ENCODE measurements at regions not wholly inside any gene's neighbourhood (a gene's known extent, or its start where the extent isn't known, plus 50 kb on each side); places are given as distances from the start of the nearest gene placed in this dataset.

DNA sequence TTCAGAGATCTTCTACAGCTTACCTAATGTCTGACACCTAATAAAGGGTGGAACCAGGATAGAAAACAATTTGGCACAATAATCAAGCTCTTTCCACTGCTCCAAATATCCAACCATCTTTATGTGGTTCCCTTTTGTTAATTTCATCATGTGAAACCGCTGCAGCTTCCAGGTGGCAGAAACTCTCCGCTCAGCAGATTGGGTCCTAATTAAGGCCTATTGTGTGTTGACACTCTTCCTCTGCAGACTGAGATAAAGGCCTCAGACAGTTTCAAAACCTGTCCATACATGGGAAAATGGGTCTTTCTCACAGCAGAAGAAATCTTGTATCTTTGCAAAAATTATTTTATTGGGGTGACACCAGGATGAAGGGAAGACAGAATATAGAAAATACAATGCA, 1002.4 kb upstream of the SEMA6D start:
- Histone ChIP-seq H3K79me2 (ENCODE audit: control insufficient read depth, low read length) (no peaks in the 10 kb centered on the region), H3K4me3 (ENCODE audit: low read length) (no peak overlapping the region), H3K4me1 (ENCODE audit: control insufficient read depth, low read length) (no peaks in the 10 kb centered on the region), H3K9me2 (replicated peaks; ENCODE audit: control insufficient read depth, low read length) (no peaks in the 10 kb centered on the region), H3K4me2 (ENCODE audit: low read length) (no peak overlapping the region), H3K36me3 (ENCODE audit: control insufficient read depth, low read length) (no peaks in the 10 kb centered on the region), H4K20me1 (ENCODE audit: control insufficient read depth, insufficient read depth, low read depth, low read length) (no peaks in the 10 kb centered on the region), H3K27ac (ENCODE audit: low read depth, low read length) (no peak overlapping the region), H3F3A (ENCODE audit: control insufficient read depth, insufficient read depth) (no peaks in the 10 kb centered on the region), H3K9me3 (ENCODE audit: control insufficient read depth, insufficient read depth, low read length) (no peaks in the 10 kb centered on the region), H3K27me3 (ENCODE audit: control insufficient read depth, low read length) (no peaks in the 10 kb centered on the region)
- no peak for TF ChIP-seq EZH2phosphoT487 (IDR thresholded peaks at IDR 0.05; ENCODE audit: borderline replicate concordance, low read length)
- TF ChIP-seq, protein P1, sequence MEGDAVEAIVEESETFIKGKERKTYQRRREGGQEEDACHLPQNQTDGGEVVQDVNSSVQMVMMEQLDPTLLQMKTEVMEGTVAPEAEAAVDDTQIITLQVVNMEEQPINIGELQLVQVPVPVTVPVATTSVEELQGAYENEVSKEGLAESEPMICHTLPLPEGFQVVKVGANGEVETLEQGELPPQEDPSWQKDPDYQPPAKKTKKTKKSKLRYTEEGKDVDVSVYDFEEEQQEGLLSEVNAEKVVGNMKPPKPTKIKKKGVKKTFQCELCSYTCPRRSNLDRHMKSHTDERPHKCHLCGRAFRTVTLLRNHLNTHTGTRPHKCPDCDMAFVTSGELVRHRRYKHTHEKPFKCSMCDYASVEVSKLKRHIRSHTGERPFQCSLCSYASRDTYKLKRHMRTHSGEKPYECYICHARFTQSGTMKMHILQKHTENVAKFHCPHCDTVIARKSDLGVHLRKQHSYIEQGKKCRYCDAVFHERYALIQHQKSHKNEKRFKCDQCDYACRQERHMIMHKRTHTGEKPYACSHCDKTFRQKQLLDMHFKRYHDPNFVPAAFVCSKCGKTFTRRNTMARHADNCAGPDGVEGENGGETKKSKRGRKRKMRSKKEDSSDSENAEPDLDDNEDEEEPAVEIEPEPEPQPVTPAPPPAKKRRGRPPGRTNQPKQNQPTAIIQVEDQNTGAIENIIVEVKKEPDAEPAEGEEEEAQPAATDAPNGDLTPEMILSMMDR (IDR thresholded peaks at IDR 0.05; ENCODE audit: low read depth, low read length, poor library complexity, severe bottlenecking), result no peak

DNA sequence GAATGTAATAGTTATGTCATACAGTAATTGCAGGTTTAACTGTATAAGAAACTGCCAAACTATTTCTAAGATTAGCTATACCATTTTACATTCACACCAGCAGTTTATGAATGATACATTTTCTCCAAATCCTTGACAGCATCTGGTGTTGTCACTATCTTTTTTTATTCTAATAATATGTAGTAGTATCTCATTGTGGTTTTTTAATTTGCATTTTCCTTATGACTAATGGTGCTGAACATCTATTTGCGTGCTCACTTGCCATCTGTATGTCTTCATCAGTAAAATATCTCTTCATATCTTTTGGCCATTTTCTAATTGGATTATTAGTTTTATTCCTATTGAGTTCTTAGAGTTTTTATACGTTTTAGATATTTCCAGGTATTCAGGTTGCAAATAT, 994.0 kb upstream of the SEMA6D start:
- Histone ChIP-seq H4K20me1 (ENCODE audit: control insufficient read depth, insufficient read depth, low read depth, low read length) (no peaks in the 10 kb centered on the region), H3K4me1 (ENCODE audit: control insufficient read depth, low read length) (peaks cover 8% of the 10 kb centered on the region), H3K4me2 (ENCODE audit: low read length) (no peak overlapping the region), H3K27me3 (ENCODE audit: control insufficient read depth, low read length) (no peaks in the 10 kb centered on the region), H3F3A (ENCODE audit: control insufficient read depth, insufficient read depth) (no peaks in the 10 kb centered on the region), H3K9me3 (ENCODE audit: control insufficient read depth, insufficient read depth, low read length) (no peaks in the 10 kb centered on the region), H3K4me3 (ENCODE audit: low read length) (no peak overlapping the region), H3K27ac (ENCODE audit: low read depth, low read length) (no peak overlapping the region), H3K9me2 (replicated peaks; ENCODE audit: control insufficient read depth, low read length) (no peaks in the 10 kb centered on the region), H3K79me2 (ENCODE audit: control insufficient read depth, low read length) (no peaks in the 10 kb centered on the region), H3K36me3 (ENCODE audit: control insufficient read depth, low read length) (no peaks in the 10 kb centered on the region)
- TF ChIP-seq, protein P1 (IDR thresholded peaks at IDR 0.05; ENCODE audit: low read depth, low read length, poor library complexity, severe bottlenecking), result no peak
- no peak for TF ChIP-seq EZH2phosphoT487 (IDR thresholded peaks at IDR 0.05; ENCODE audit: borderline replicate concordance, low read length)

DNA sequence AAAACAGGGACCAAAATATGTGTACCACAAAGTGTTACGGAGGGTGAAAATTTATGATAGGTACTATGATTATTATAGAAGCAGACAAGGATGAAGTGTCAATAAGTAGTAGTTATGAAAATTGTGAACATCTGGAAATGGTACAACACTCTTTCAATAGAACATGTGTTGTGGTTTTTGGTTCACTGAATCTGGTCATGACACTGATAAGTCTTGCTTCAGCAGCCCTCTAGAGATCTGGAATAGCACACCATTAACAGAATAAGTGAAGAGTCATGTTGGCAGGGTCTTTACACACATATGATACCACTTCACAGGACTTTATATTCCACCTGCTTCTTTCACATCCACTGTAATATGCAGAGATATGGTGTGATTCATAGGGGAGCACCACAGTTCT, 985.2 kb upstream of the SEMA6D start:
- Histone ChIP-seq H3K79me2 (ENCODE audit: control insufficient read depth, low read length) (no peaks in the 10 kb centered on the region), H3K4me1 (ENCODE audit: control insufficient read depth, low read length) (no peaks in the 10 kb centered on the region), H3K4me3 (ENCODE audit: low read length) (no peak overlapping the region), H3K4me2 (ENCODE audit: low read length) (no peak overlapping the region), H3F3A (ENCODE audit: control insufficient read depth, insufficient read depth) (no peaks in the 10 kb centered on the region), H3K36me3 (ENCODE audit: control insufficient read depth, low read length) (no peaks in the 10 kb centered on the region), H3K9me2 (replicated peaks; ENCODE audit: control insufficient read depth, low read length) (no peaks in the 10 kb centered on the region), H3K27ac (ENCODE audit: low read depth, low read length) (no peak overlapping the region), H3K9me3 (ENCODE audit: control insufficient read depth, insufficient read depth, low read length) (no peaks in the 10 kb centered on the region; the same call in 1 of the 2 replicates), H3K27me3 (ENCODE audit: control insufficient read depth, low read length) (no peaks in the 10 kb centered on the region), H4K20me1 (ENCODE audit: control insufficient read depth, insufficient read depth, low read depth, low read length) (no peaks in the 10 kb centered on the region)
- no peak for TF ChIP-seq EZH2phosphoT487 (IDR thresholded peaks at IDR 0.05; ENCODE audit: borderline replicate concordance, low read length)
- TF ChIP-seq, protein P1 (IDR thresholded peaks at IDR 0.05; ENCODE audit: low read depth, low read length, poor library complexity, severe bottlenecking), result no peak

DNA sequence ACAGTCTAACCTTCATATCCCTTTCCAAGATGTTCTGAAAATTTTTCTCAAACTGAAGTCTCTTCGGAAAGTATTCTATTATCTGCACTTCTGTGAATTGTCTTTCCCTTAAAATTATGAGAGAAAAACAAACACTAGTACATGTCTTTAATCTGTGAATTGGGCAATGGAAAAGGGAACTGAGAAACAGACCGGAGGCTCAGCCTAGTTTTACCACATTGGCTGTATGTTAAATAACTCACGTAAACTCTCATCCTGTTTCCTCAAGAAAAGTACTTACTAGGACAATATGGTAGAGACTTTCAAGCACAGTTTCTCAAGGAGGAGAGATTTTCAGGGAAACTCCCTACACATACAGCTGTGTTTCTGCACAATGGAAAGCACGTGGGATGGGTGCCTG, 982.2 kb upstream of the SEMA6D start:
- Histone ChIP-seq H3K79me2 (ENCODE audit: control insufficient read depth, low read length) (no peaks in the 10 kb centered on the region), H3K27me3 (ENCODE audit: control insufficient read depth, low read length) (no peaks in the 10 kb centered on the region), H3K4me2 (ENCODE audit: low read length) (no peak overlapping the region), H4K20me1 (ENCODE audit: control insufficient read depth, insufficient read depth, low read depth, low read length) (no peaks in the 10 kb centered on the region), H3K27ac (ENCODE audit: low read depth, low read length) (no peak overlapping the region), H3K4me1 (ENCODE audit: control insufficient read depth, low read length) (no peaks in the 10 kb centered on the region), H3K9me3 (ENCODE audit: control insufficient read depth, insufficient read depth, low read length) (no peaks in the 10 kb centered on the region; the same call in 1 of the 2 replicates), H3K36me3 (ENCODE audit: control insufficient read depth, low read length) (no peaks in the 10 kb centered on the region), H3F3A (ENCODE audit: control insufficient read depth, insufficient read depth) (no peaks in the 10 kb centered on the region), H3K9me2 (replicated peaks; ENCODE audit: control insufficient read depth, low read length) (no peaks in the 10 kb centered on the region), H3K4me3 (ENCODE audit: low read length) (no peak overlapping the region)
- TF ChIP-seq, protein P1 (IDR thresholded peaks at IDR 0.05; ENCODE audit: low read depth, low read length, poor library complexity, severe bottlenecking), result no peak
